ENCODE measurements at regions not wholly inside any gene's neighbourhood (a gene's known extent, or its start where the extent isn't known, plus 50 kb on each side); places are given as distances from the start of the nearest gene placed in this dataset.

- Histone ChIP-seq H3K4me3 (no peak overlapping the region), H3K36me3 (ENCODE audit: control insufficient read depth, insufficient read depth, low read length) (no peaks in the 10 kb centered on the region), H3K27ac (ENCODE audit: extremely low read depth, low read depth, low read length) (no peak overlapping the region), H2AFZ (ENCODE audit: low read depth, low read length) (no peak overlapping the region), H3K9me1 (ENCODE audit: control insufficient read depth, insufficient read depth, low read length) (no peaks in the 10 kb centered on the region), H3K9ac (ENCODE audit: insufficient read depth in 1 of 2, low read depth in 2 of 2, low read length in 2 of 2) (no peak overlapping the region), H4K20me1 (replicated peaks; ENCODE audit: control insufficient read depth, insufficient read depth, low read length) (no peaks in the 10 kb centered on the region), H3K4me1 (replicated peaks in 1 of 2; ENCODE audit: control insufficient read depth in 2 of 2, insufficient read depth in 2 of 2, low read length in 2 of 2) (peaks cover 0 to under 1% of the 10 kb centered on the region in 2 experiments; a peak in 2 of 5 replicates), H3K27me3 (ENCODE audit: control insufficient read depth in 2 of 2, insufficient read depth in 2 of 2, low read length in 2 of 2) (no peaks in the 10 kb centered on the region), H3K4me2 (ENCODE audit: insufficient read depth, low read length) (no peak overlapping the region), H3K9me3 (replicated peaks; ENCODE audit: control insufficient read depth, insufficient read depth, low read depth, low read length) (no peaks in the 10 kb centered on the region), H3K79me2 (ENCODE audit: control insufficient read depth, insufficient read depth, low read length) (no peaks in the 10 kb centered on the region)
- TF ChIP-seq CREB1 (IDR thresholded peaks at IDR 0.05) = no peak
- TF ChIP-seq CREB1 (CRISPR knock-in tag; IDR thresholded peaks at IDR 0.05) = no peak
- no peak for TF ChIP-seq TCF7 (IDR thresholded peaks at IDR 0.05; ENCODE audit: borderline replicate concordance)
- no peak for TF ChIP-seq NFIC (IDR thresholded peaks at IDR 0.05)
- no peak for TF ChIP-seq YBX1 (IDR thresholded peaks at IDR 0.05)
- no peak for TF ChIP-seq ARHGAP35 (IDR thresholded peaks at IDR 0.05; ENCODE audit: partially characterized antibody)
- no peak for TF ChIP-seq FOXK1 (CRISPR knock-in tag; IDR thresholded peaks at IDR 0.05; ENCODE audit: borderline replicate concordance)
- intact Hi-C loops (cut with micrococcal nuclease) = no loop called here
- FAIRE-seq (no peak), ATAC-seq (no peak), DNase-seq (ENCODE audit: extremely low read depth in 1 of 4, low spot score in 3 of 4) (no peak)
- 30% methylated on average over 1 of the region's 1 CpG for WGBS (ENCODE audit: insufficient coverage, low coverage, missing lambda C conversion rate)
- POLR2A ChIA-PET = no interaction called here
- in situ Hi-C loops (cut with MboI) = no loop called here
- no TSS peak for BruUV-seq (replicated peaks)
- CTCF ChIA-PET (ENCODE audit: low intra/inter-chr PET ratio) = no interaction called here
Measured at GRCh38 chr17:69914520-69914919, 160.5 kb upstream of the KCNJ16 start.

- Histone ChIP-seq H3K4me1 (replicated peaks in 1 of 2; ENCODE audit: control insufficient read depth in 2 of 2, insufficient read depth in 2 of 2, low read length in 2 of 2) (no peaks in the 10 kb centered on the region), H3K9me3 (replicated peaks; ENCODE audit: control insufficient read depth, insufficient read depth, low read depth, low read length) (no peaks in the 10 kb centered on the region), H3K4me3 (no peak overlapping the region), H3K79me2 (ENCODE audit: control insufficient read depth, insufficient read depth, low read length) (no peaks in the 10 kb centered on the region), H2AFZ (ENCODE audit: low read depth, low read length) (no peak overlapping the region), H3K9me1 (ENCODE audit: control insufficient read depth, insufficient read depth, low read length) (no peaks in the 10 kb centered on the region), H3K9ac (ENCODE audit: insufficient read depth in 1 of 2, low read depth in 2 of 2, low read length in 2 of 2) (no peak overlapping the region), H3K27ac (ENCODE audit: extremely low read depth, low read depth, low read length) (no peak overlapping the region), H3K4me2 (ENCODE audit: insufficient read depth, low read length) (no peak overlapping the region), H4K20me1 (replicated peaks; ENCODE audit: control insufficient read depth, insufficient read depth, low read length) (no peaks in the 10 kb centered on the region), H3K36me3 (ENCODE audit: control insufficient read depth, insufficient read depth, low read length) (no peaks in the 10 kb centered on the region), H3K27me3 (ENCODE audit: control insufficient read depth in 2 of 2, insufficient read depth in 2 of 2, low read length in 2 of 2) (no peaks in the 10 kb centered on the region)
- ATAC-seq (no peak), FAIRE-seq (no peak), DNase-seq (ENCODE audit: extremely low read depth in 1 of 4, low spot score in 3 of 4) (no peak)
- 3% methylated on average over 2 of the region's 2 CpGs for WGBS (ENCODE audit: insufficient coverage, low coverage, missing lambda C conversion rate)
- ChIA-PET POLR2A (no interaction called here), CTCF (ENCODE audit: low intra/inter-chr PET ratio) (no interaction called here)
- in situ Hi-C loops (cut with MboI) (no loop called here), intact Hi-C loops (cut with micrococcal nuclease) (no loop called here)
- no TSS peak for BruUV-seq (replicated peaks)
- TF ChIP-seq CBFB (CRISPR knock-in tag; IDR thresholded peaks at IDR 0.05) (no peak), USF2 (CRISPR knock-in tag; IDR thresholded peaks at IDR 0.05) (no peak), E2F5 (CRISPR knock-in tag; IDR thresholded peaks at IDR 0.05) (no peak), ARID1B (IDR thresholded peaks at IDR 0.05) (no peak), PHTF2 (CRISPR knock-in tag; IDR thresholded peaks at IDR 0.05) (no peak), ZBTB12 (CRISPR knock-in tag; IDR thresholded peaks at IDR 0.05) (no peak), PKNOX1 (IDR thresholded peaks at IDR 0.05) (no peak), RBM22 (IDR thresholded peaks at IDR 0.05; ENCODE audit: low read depth, low read length, poor library complexity, severe bottlenecking) (no peak), ZNF707 (CRISPR knock-in tag; conservative IDR thresholded peaks at IDR 0.05) (no peak)
Measured at GRCh38 chr17:69916761-69917160, 158.3 kb upstream of the KCNJ16 start.

Measured in K562 (cell line).